ENCODE measurements at regions not wholly inside any gene's neighbourhood (a gene's known extent, or its start where the extent isn't known, plus 50 kb on each side); places are given as distances from the start of the nearest gene placed in this dataset.

DNA sequence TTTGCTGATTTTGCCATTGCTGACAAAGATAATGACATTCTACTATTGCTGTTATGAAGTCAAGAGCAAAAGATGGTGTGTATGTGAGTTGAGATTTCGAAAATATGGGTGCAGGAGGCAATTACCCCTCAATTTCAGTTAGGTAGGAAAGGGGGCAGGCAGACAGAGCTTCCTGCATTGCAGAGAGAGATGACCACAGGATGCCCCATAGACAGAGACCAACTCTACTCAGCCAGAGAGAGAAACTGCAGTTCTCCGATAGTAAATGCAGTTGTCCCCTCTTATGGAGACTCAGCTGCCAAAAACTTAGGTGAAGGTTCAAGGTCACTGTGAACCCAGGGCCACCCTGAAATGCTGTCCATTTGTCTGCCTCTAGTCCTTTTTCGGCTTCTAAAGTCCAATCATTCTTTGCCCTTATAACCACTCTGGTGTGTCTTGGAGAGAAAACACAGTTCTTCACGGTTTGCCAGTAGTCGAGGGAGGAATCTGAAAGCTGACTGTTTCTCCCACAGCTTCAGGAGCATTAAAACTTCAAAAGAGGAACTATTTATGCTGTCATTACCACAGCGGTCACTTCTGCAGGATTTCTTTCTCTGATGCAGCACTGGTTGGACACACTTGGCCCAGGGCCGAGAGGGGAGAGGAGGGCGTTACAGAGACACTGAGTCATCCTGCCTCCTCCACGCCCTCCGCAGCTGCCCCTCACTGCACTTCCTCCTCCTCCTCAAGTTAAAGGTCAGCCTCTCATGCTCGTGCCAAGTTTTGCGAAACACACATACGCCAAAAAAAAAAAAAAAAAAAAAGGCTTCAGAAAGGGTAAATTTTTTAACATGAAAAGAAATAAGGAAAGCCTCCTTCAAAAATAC lies 264.3 kb downstream of the FOXO1 start:
- no peak overlapping the region for H3K27ac ChIP-seq (ENCODE audit: low read depth, low read length)
- no peak overlapping the region for H3K4me3 ChIP-seq (ENCODE audit: low read length)
- CTCF ChIA-PET: no interaction called here
- POLR2A ChIA-PET: no interaction called here
- H3K4me3 Mint-ChIP-seq: peak overlapping the region in 4 of 7 donors; percentile 30 to 47 (median 42)
- H3K27me3 Mint-ChIP-seq: peaks cover 0 to 6% of the 10 kb centered on the region in 2 donors
- no peaks in the 10 kb centered on the region for H3K9me3 Mint-ChIP-seq
- peak overlapping the region in 4 of 8 donors; percentile 13 to 30 (median 26) for H3K27ac Mint-ChIP-seq
- H3K9me3 ChIP-seq (ENCODE audit: low read length): no peaks in the 10 kb centered on the region
- no peaks in the 10 kb centered on the region for H3K36me3 Mint-ChIP-seq
- no peaks in the 10 kb centered on the region for H3K36me3 ChIP-seq (ENCODE audit: insufficient read depth, low read length)
- no peak for DNase-seq
- H3K4me1 ChIP-seq (ENCODE audit: insufficient read depth, low read length): peaks cover 9% of the 10 kb centered on the region
- H3K27me3 ChIP-seq (ENCODE audit: insufficient read depth, low read length, poor library complexity, severe bottlenecking): no peaks in the 10 kb centered on the region
- peaks cover 12 to 26% (median 19%) of the 10 kb centered on the region in 3 donors for H3K4me1 Mint-ChIP-seq

DNA sequence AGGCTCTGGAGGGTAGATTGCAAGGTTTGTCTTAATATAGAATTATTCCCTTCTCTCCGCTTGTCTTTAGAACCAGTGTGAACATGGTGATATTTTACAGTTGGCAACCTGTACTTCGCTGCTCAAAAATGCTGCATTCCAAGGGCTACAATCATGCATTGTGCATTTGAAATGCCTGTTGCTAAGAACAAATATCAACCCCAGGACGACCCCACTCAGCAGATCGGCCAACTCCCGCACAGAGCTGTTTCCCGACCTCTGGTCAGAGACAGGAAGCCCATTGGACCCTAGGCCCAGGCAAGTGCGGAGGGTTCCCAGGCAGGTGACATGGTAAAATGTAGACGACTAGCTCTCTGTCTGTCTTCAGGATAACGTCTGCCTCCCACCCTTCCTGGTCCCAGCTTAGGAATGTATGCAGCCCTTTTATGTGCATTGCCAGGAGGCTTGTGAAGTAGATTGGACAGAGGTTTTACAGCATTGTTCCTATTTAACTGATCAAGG lies 263.5 kb downstream of the FOXO1 start:
- H3K36me3 ChIP-seq (ENCODE audit: insufficient read depth, low read length): no peaks in the 10 kb centered on the region
- no peaks in the 10 kb centered on the region for H3K9me3 ChIP-seq (ENCODE audit: low read length)
- H3K36me3 Mint-ChIP-seq: no peaks in the 10 kb centered on the region
- no peak overlapping the region for H3K27ac Mint-ChIP-seq
- peaks cover 10 to 26% (median 19%) of the 10 kb centered on the region in 3 donors for H3K4me1 Mint-ChIP-seq
- H3K27me3 ChIP-seq (ENCODE audit: insufficient read depth, low read length, poor library complexity, severe bottlenecking): no peaks in the 10 kb centered on the region
- peaks cover 9% of the 10 kb centered on the region for H3K4me1 ChIP-seq (ENCODE audit: insufficient read depth, low read length)
- H3K27me3 Mint-ChIP-seq: peaks cover 0 to 6% of the 10 kb centered on the region in 2 donors
- no peak for DNase-seq
- peak overlapping the region in 2 of 7 donors; percentile 30 to 47 for H3K4me3 Mint-ChIP-seq
- no peak overlapping the region for H3K4me3 ChIP-seq (ENCODE audit: low read length)
- H3K27ac ChIP-seq (ENCODE audit: low read depth, low read length): no peak overlapping the region
- POLR2A ChIA-PET: no interaction called here
- CTCF ChIA-PET: no interaction called here
- H3K9me3 Mint-ChIP-seq: no peaks in the 10 kb centered on the region

DNA sequence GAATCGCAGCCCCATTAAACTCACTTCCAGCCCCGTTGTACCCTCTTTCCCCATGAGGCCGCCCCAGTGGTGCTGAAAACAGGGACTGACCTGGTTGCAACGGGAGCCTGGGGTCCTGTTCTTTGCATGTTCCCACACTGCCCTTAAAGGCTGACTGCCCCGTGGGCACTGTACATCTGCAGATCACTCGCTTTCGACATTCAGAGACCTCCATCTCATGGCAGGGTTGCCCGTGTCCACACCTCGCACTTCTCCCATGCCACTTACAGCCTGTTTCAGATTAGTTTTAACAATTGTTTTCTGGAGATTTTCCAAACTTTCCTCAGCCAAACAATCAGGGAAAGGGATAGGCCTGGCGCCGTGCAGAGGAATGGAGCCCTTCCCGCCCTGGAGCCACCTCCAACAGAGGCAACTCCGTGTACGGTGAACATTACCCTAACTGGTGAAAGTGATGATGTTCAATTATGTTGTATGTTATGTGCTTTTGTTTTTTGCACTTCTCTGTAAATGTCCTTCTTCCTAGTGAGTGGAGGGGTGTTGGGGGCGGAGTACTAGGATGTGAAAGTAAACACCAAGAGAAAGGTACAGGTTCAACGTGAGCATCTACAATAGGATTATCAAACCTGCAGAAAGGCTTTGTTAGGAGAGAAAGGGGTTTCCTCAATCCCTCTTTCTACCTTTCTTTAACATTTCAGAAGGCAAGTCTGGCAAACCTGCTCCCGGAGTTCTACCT lies 262.8 kb downstream of the FOXO1 start:
- DNase-seq: no peak
- H3K27ac Mint-ChIP-seq: no peak overlapping the region
- no peaks in the 10 kb centered on the region for H3K9me3 Mint-ChIP-seq
- H3K4me3 Mint-ChIP-seq: peak overlapping the region in 1 of 7 donors; percentile 33
- POLR2A ChIA-PET: no interaction called here
- H3K36me3 Mint-ChIP-seq: no peaks in the 10 kb centered on the region
- Histone ChIP-seq H3K36me3 (ENCODE audit: insufficient read depth, low read length) (no peaks in the 10 kb centered on the region), H3K9me3 (ENCODE audit: low read length) (no peaks in the 10 kb centered on the region), H3K27me3 (ENCODE audit: insufficient read depth, low read length, poor library complexity, severe bottlenecking) (no peaks in the 10 kb centered on the region), H3K4me1 (ENCODE audit: insufficient read depth, low read length) (peaks cover 9% of the 10 kb centered on the region), H3K4me3 (ENCODE audit: low read length) (no peak overlapping the region), H3K27ac (ENCODE audit: low read depth, low read length) (no peak overlapping the region)
- peaks cover 0 to 6% of the 10 kb centered on the region in 2 donors for H3K27me3 Mint-ChIP-seq
- CTCF ChIA-PET: no interaction called here
- peaks cover 10 to 26% (median 19%) of the 10 kb centered on the region in 3 donors for H3K4me1 Mint-ChIP-seq

- Histone ChIP-seq H3K9me3 (ENCODE audit: low read length) (no peaks in the 10 kb centered on the region), H3K36me3 (ENCODE audit: insufficient read depth, low read length) (no peaks in the 10 kb centered on the region), H3K27me3 (ENCODE audit: insufficient read depth, low read length, poor library complexity, severe bottlenecking) (no peaks in the 10 kb centered on the region), H3K4me1 (ENCODE audit: insufficient read depth, low read length) (peaks cover 9% of the 10 kb centered on the region), H3K27ac (ENCODE audit: low read depth, low read length) (no peak overlapping the region), H3K4me3 (ENCODE audit: low read length) (no peak overlapping the region)
- no peak for DNase-seq
- Mint-ChIP-seq H3K27ac (peak overlapping the region in 1 of 8 donors; percentile 2), H3K27me3 (peaks cover 0 to 6% of the 10 kb centered on the region in 2 donors), H3K9me3 (no peaks in the 10 kb centered on the region), H3K4me3 (no peak overlapping the region), H3K36me3 (peaks cover 0 to 5% (median 0%) of the 10 kb centered on the region in 3 donors), H3K4me1 (peaks cover 9 to 26% (median 19%) of the 10 kb centered on the region in 3 donors)
- ChIA-PET POLR2A (no interaction called here), CTCF (no interaction called here)
These were observed 262.0 kb downstream of the FOXO1 start for GRCh38 chr13:40404407-40404806.

- peaks cover 0 to 9% (median 0%) of the 10 kb centered on the region in 3 donors for H3K36me3 Mint-ChIP-seq
These were observed 261.3 kb downstream of the FOXO1 start for GRCh38 chr13:40404967-40405716.

GRCh38 chr13:40406405-40407120 lies 259.9 kb downstream of the FOXO1 start:
- H3K36me3 ChIP-seq (ENCODE audit: insufficient read depth, low read length): no peaks in the 10 kb centered on the region
- H3K4me1 ChIP-seq (ENCODE audit: insufficient read depth, low read length): peaks cover 9% of the 10 kb centered on the region
- DNase-seq: no peak
- no peaks in the 10 kb centered on the region for H3K27me3 ChIP-seq (ENCODE audit: insufficient read depth, low read length, poor library complexity, severe bottlenecking)
- no peak overlapping the region for H3K4me3 ChIP-seq (ENCODE audit: low read length)
- Mint-ChIP-seq H3K4me3 (no peak overlapping the region), H3K4me1 (peaks cover 9 to 21% (median 15%) of the 10 kb centered on the region in 3 donors), H3K27me3 (peaks cover 0 to 6% of the 10 kb centered on the region in 2 donors), H3K9me3 (peaks cover 0 to 3% (median 2%) of the 10 kb centered on the region in 5 donors), H3K36me3 (peaks cover 0 to 18% (median 0%) of the 10 kb centered on the region in 3 donors), H3K27ac (no peak overlapping the region)
- no peak overlapping the region for H3K27ac ChIP-seq (ENCODE audit: low read depth, low read length)
- POLR2A ChIA-PET: no interaction called here
- H3K9me3 ChIP-seq (ENCODE audit: low read length): no peaks in the 10 kb centered on the region
- CTCF ChIA-PET: no interaction called here

More at GRCh38 chr13:40404967-40405716, 261.3 kb downstream of the FOXO1 start:
- Mint-ChIP-seq H3K9me3 (no peaks in the 10 kb centered on the region), H3K27me3 (peaks cover 0 to 6% of the 10 kb centered on the region in 2 donors), H3K4me3 (no peak overlapping the region), H3K4me1 (peaks cover 9 to 26% (median 19%) of the 10 kb centered on the region in 3 donors), H3K27ac (peak overlapping the region in 2 of 8 donors; percentile 2 to 21)
- Histone ChIP-seq H3K36me3 (ENCODE audit: insufficient read depth, low read length) (no peaks in the 10 kb centered on the region), H3K27ac (ENCODE audit: low read depth, low read length) (no peak overlapping the region), H3K27me3 (ENCODE audit: insufficient read depth, low read length, poor library complexity, severe bottlenecking) (no peaks in the 10 kb centered on the region), H3K4me1 (ENCODE audit: insufficient read depth, low read length) (peaks cover 9% of the 10 kb centered on the region), H3K4me3 (ENCODE audit: low read length) (no peak overlapping the region), H3K9me3 (ENCODE audit: low read length) (no peaks in the 10 kb centered on the region)
- ChIA-PET CTCF (no interaction called here), POLR2A (no interaction called here)
- no peak for DNase-seq

DNA sequence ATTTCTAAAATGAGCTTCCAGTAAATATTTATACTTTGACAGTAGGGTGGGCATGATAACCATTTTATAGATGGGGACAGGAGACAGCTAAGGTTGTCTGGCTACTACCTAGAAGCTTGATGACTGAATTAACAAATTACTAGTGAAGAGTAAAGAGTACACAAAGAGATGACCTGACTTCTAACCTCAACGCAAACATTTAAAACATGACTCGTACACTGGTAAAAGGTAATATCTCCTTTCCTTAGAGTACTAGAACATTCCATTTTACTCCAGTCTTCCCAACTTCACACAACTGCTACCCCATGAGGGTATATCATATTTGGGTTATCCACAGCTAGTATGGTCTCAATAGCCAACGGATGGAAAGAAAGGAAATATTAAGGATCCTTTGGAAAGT lies 258.9 kb downstream of the FOXO1 start:
- Mint-ChIP-seq H3K4me1 (peaks cover 4 to 12% (median 5%) of the 10 kb centered on the region in 3 donors), H3K27ac (no peak overlapping the region), H3K4me3 (no peak overlapping the region), H3K27me3 (peaks cover 0 to 6% of the 10 kb centered on the region in 2 donors), H3K36me3 (peaks cover 0 to 18% (median 0%) of the 10 kb centered on the region in 3 donors), H3K9me3 (peaks cover 0 to 3% (median 2%) of the 10 kb centered on the region in 5 donors)
- H3K27ac ChIP-seq (ENCODE audit: low read depth, low read length): no peak overlapping the region
- H3K9me3 ChIP-seq (ENCODE audit: low read length): no peaks in the 10 kb centered on the region
- ChIA-PET CTCF (interaction anchor here (1.5 kb wide), 1 partner anchor 50 kb away, joined by 3 read pairs; no protein-coding TSS in a partner anchor), POLR2A (interaction anchor here (0.6 to 0.9 kb wide), 2 partner anchors 19 to 347 kb away, joined by 3 to 4 read pairs; no protein-coding TSS in a partner anchor)
- H3K27me3 ChIP-seq (ENCODE audit: insufficient read depth, low read length, poor library complexity, severe bottlenecking): no peaks in the 10 kb centered on the region
- no peak for DNase-seq
- H3K4me3 ChIP-seq (ENCODE audit: low read length): no peak overlapping the region
- H3K4me1 ChIP-seq (ENCODE audit: insufficient read depth, low read length): peaks cover 3% of the 10 kb centered on the region
- no peaks in the 10 kb centered on the region for H3K36me3 ChIP-seq (ENCODE audit: insufficient read depth, low read length)

All from CD8-positive, alpha-beta memory T cell (primary cell).